GM11168 (cell line): ENCODE measurements at regions not wholly inside any gene's neighbourhood (a gene's known extent, or its start where the extent isn't known, plus 50 kb on each side); places are given as distances from the start of the nearest gene placed in this dataset.

Experiments used
- in situ Hi-C: fragments of 300-500 bp; cut with MboI; formaldehyde crosslinking; loops from one replicate; pipeline ENCODE4 v1.12.0; 2022; ENCODE audit warnings: low sequenced_read_pairs; ENCODE audit not compliant: unreplicated experiment

GRCh38 chr3:182585532-182586150, 207.7 kb upstream of the ATP11B start:
- in situ Hi-C loops = no loop called here

- in situ Hi-C loops = no loop called here
Measured at GRCh38 chr3:182592747-182593146, 200.6 kb upstream of the ATP11B start.

- in situ Hi-C loops = no loop called here
Measured at GRCh38 chr3:182596676-182597410, 196.5 kb upstream of the ATP11B start.

- in situ Hi-C loops = no loop called here
Measured at GRCh38 chr3:182597621-182598041, 195.7 kb upstream of the ATP11B start.

DNA sequence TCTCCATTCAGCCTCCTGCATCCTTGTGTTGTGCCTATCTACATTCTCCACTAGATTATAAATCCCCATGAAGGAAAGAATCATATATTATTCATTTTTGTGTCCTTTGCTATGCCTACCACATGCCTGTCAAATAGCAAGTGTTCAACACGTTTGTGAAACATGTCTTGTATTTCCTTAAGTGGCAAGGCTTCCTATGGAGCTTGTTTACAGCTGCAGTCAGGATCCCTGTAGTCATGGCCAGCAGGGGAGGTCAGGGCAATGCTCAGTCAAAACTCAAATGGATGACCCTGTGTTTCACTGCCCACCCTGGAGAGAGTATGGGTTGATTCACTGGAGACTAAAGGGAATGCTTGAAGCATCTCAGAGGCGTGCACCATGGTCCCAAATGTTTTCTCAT, 191.7 kb upstream of the ATP11B start:
- in situ Hi-C loops = no loop called here

GRCh38 chr3:182603501-182603900, 189.8 kb upstream of the ATP11B start:
- in situ Hi-C loops = no loop called here

- in situ Hi-C loops = no loop called here
Measured at GRCh38 chr3:182605882-182606611, 187.3 kb upstream of the ATP11B start.

GRCh38 chr3:182606905-182607504, 186.3 kb upstream of the ATP11B start:
- in situ Hi-C loops = no loop called here

DNA sequence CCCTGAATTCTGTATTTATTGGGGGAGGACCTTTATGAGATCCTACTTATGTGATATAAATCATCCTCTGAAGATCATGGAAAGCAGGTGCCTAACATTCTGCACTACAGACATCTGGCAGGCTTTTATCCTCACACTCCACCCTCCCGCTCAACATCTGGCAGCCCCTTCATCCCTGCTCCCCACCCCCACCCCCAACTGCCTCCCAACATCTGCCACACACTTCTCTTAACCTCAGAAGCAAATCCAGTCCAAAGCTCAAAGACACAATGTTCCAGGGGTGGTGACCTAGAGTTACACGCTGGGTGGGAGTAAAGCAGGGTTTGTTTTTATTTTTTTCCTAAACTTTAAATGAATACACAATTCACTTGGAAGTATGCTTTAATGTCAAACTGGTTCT, 184.5 kb upstream of the ATP11B start:
- in situ Hi-C loops = no loop called here

GRCh38 chr3:182609575-182610156, 183.6 kb upstream of the ATP11B start:
- in situ Hi-C loops = no loop called here

- in situ Hi-C loops = no loop called here
Measured at GRCh38 chr3:182612332-182612731, 181.0 kb upstream of the ATP11B start.

GRCh38 chr3:182617500-182617899, 175.8 kb upstream of the ATP11B start:
- in situ Hi-C loops = no loop called here

GRCh38 chr3:182618085-182618732, 175.1 kb upstream of the ATP11B start:
- in situ Hi-C loops = no loop called here

GRCh38 chr3:182618981-182619591, 174.2 kb upstream of the ATP11B start:
- in situ Hi-C loops = no loop called here

DNA sequence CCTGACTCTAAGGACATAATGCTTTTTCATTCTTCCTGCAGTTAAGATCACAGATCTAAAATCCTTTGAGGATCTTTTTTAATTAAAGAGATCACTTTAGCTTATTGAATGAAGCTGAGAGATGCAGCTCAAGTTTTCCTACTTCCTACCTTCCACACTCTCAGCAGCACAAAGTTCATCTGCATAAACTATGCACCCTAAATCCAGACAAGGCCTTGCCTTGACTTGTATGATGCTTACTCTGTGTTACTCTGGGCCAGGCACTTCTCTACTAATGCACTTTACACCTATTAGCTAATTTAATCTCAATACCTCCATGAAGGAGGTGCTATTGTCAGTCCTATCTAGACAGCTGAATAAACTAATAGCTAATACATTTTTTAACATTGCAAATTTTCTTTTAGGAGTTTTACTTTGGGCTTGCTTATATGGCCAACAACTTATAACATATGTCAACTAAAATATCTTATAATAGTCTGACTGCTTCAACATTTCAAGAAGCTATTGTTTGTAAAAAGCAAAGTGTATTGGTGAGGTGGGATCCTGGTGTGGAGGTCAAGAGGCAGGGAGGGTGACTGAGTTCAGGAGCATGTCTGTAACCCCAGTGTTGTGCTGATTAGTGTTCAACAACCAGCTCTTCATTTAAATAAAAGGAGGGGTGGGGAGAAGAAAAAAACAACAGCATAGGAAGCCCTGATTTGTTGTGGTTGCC, 172.4 kb upstream of the ATP11B start:
- in situ Hi-C loops = no loop called here

- in situ Hi-C loops = no loop called here
Measured at GRCh38 chr3:182621435-182622240, 171.7 kb upstream of the ATP11B start.

DNA sequence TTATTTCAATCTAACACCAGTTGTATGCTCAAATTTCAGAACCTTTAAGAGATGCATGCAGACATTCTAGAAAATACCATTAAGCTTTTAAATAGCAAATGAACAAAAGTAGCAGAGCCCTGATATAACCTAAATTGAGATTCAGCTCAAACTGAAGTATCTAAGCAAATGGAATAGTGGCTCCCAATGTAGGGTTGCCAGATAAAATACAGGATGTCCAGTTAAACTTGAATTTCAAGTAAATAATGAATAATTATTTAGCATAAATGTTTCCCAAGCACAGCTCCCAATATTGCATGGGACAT, 171.1 kb upstream of the ATP11B start:
- in situ Hi-C loops = no loop called here
